ENCODE measurements at regions not wholly inside any gene's neighbourhood (a gene's known extent, or its start where the extent isn't known, plus 50 kb on each side); places are given as distances from the start of the nearest gene placed in this dataset.

GRCh38 chr20:52035977-52036376, 155.6 kb downstream of the ZFP64 start:
- Histone ChIP-seq H4K20me1 (ENCODE audit: insufficient read depth) (no peaks in the 10 kb centered on the region), H3K9me3 (ENCODE audit: low read length) (no peaks in the 10 kb centered on the region), H3K9ac (ENCODE audit: low read length) (no peak overlapping the region), H3K36me3 (ENCODE audit: insufficient read depth, low read length) (no peaks in the 10 kb centered on the region), H3F3A (ENCODE audit: insufficient read depth, low read length, poor library complexity, severe bottlenecking) (no peaks in the 10 kb centered on the region), H2AFZ (ENCODE audit: low read depth, low read length) (no peak overlapping the region), H3K4me2 (ENCODE audit: low read length) (no peak overlapping the region), H3K27ac (ENCODE audit: low read length) (no peak overlapping the region), H3K4me3 (ENCODE audit: low read length) (no peak overlapping the region), H3K27me3 (ENCODE audit: insufficient read depth, low read depth, low read length) (no peaks in the 10 kb centered on the region), H3K79me2 (replicated peaks; ENCODE audit: insufficient read depth, low read length) (no peaks in the 10 kb centered on the region), H3K9me2 (ENCODE audit: insufficient read depth, low read length) (no peaks in the 10 kb centered on the region)
- TF ChIP-seq EZH2 (IDR thresholded peaks at IDR 0.05; ENCODE audit: borderline replicate concordance, insufficient read depth, low read length, poor library complexity, severe bottlenecking) (no peak), MXI1 (conservative IDR thresholded peaks at IDR 0.05; ENCODE audit: poor library complexity, severe bottlenecking) (no peak), RAD21 (conservative IDR thresholded peaks at IDR 0.05) (no peak), SMC3 (conservative IDR thresholded peaks at IDR 0.05; ENCODE audit: poor library complexity) (no peak), CTCF (IDR thresholded peaks at IDR 0.05; ENCODE audit: poor library complexity, severe bottlenecking) (no peak), POLR2AphosphoS5 (IDR thresholded peaks at IDR 0.05) (no peak), REST (IDR thresholded peaks at IDR 0.05; ENCODE audit: borderline replicate concordance) (no peak), EP300 (conservative IDR thresholded peaks at IDR 0.05; ENCODE audit: poor library complexity, severe bottlenecking) (no peak), TAF1 (IDR thresholded peaks at IDR 0.05; ENCODE audit: low read depth) (no peak)

GRCh38 chr20:52035498-52035897, 156.1 kb downstream of the ZFP64 start:
- Histone ChIP-seq H2AFZ (ENCODE audit: low read depth, low read length) (no peak overlapping the region), H4K20me1 (ENCODE audit: insufficient read depth) (no peaks in the 10 kb centered on the region), H3K9me3 (ENCODE audit: low read length) (no peaks in the 10 kb centered on the region), H3K4me2 (ENCODE audit: low read length) (no peak overlapping the region), H3K79me2 (replicated peaks; ENCODE audit: insufficient read depth, low read length) (no peaks in the 10 kb centered on the region), H3K9me2 (ENCODE audit: insufficient read depth, low read length) (no peaks in the 10 kb centered on the region), H3K4me3 (ENCODE audit: low read length) (no peak overlapping the region), H3F3A (ENCODE audit: insufficient read depth, low read length, poor library complexity, severe bottlenecking) (no peaks in the 10 kb centered on the region), H3K36me3 (ENCODE audit: insufficient read depth, low read length) (no peaks in the 10 kb centered on the region), H3K9ac (ENCODE audit: low read length) (no peak overlapping the region), H3K27ac (ENCODE audit: low read length) (no peak overlapping the region), H3K27me3 (ENCODE audit: insufficient read depth, low read depth, low read length) (no peaks in the 10 kb centered on the region)
- TF ChIP-seq TAF1 (IDR thresholded peaks at IDR 0.05; ENCODE audit: low read depth) (no peak), MXI1 (conservative IDR thresholded peaks at IDR 0.05; ENCODE audit: poor library complexity, severe bottlenecking) (no peak)

- Histone ChIP-seq H3K36me3 (ENCODE audit: insufficient read depth, low read length) (no peaks in the 10 kb centered on the region), H3K9me2 (ENCODE audit: insufficient read depth, low read length) (no peaks in the 10 kb centered on the region)
Measured at GRCh38 chr20:52034581-52034980, 157.0 kb downstream of the ZFP64 start.

More at GRCh38 chr20:52034581-52034980, 157.0 kb downstream of the ZFP64 start:
- H3F3A ChIP-seq (ENCODE audit: insufficient read depth, low read length, poor library complexity, severe bottlenecking), result no peaks in the 10 kb centered on the region
- no peaks in the 10 kb centered on the region for H3K79me2 ChIP-seq (replicated peaks; ENCODE audit: insufficient read depth, low read length)
- no peak overlapping the region for H3K4me3 ChIP-seq (ENCODE audit: low read length)
- H4K20me1 ChIP-seq (ENCODE audit: insufficient read depth), result no peaks in the 10 kb centered on the region
- H3K9ac ChIP-seq (ENCODE audit: low read length), result no peak overlapping the region
- H3K4me2 ChIP-seq (ENCODE audit: low read length), result no peak overlapping the region
- TF ChIP-seq MXI1 (conservative IDR thresholded peaks at IDR 0.05; ENCODE audit: poor library complexity, severe bottlenecking) (no peak), REST (IDR thresholded peaks at IDR 0.05; ENCODE audit: borderline replicate concordance) (no peak), EP300 (conservative IDR thresholded peaks at IDR 0.05; ENCODE audit: poor library complexity, severe bottlenecking) (no peak), RAD21 (conservative IDR thresholded peaks at IDR 0.05) (no peak), CTCF (IDR thresholded peaks at IDR 0.05; ENCODE audit: poor library complexity, severe bottlenecking) (no peak), POLR2AphosphoS5 (IDR thresholded peaks at IDR 0.05) (no peak), EZH2 (IDR thresholded peaks at IDR 0.05; ENCODE audit: borderline replicate concordance, insufficient read depth, low read length, poor library complexity, severe bottlenecking) (no peak), TAF1 (IDR thresholded peaks at IDR 0.05; ENCODE audit: low read depth) (no peak), SMC3 (conservative IDR thresholded peaks at IDR 0.05; ENCODE audit: poor library complexity) (no peak)
- no peak overlapping the region for H2AFZ ChIP-seq (ENCODE audit: low read depth, low read length)
- no peaks in the 10 kb centered on the region for H3K9me3 ChIP-seq (ENCODE audit: low read length)
- H3K27ac ChIP-seq (ENCODE audit: low read length), result no peak overlapping the region
- no peaks in the 10 kb centered on the region for H3K27me3 ChIP-seq (ENCODE audit: insufficient read depth, low read depth, low read length)

All from neural cell (in vitro differentiated cells).